Esophagus muscularis mucosa (tissue), 4 donors: ENCODE measurements at regions not wholly inside any gene's neighbourhood (a gene's known extent, or its start where the extent isn't known, plus 50 kb on each side); places are given as distances from the start of the nearest gene placed in this dataset.
"Not testable (repeated sequence)": the region's sequence is repeated elsewhere in the genome, so short reads cannot be mapped to it uniquely, and the experiment has no call there.

Experiments used
- DNase-seq: peaks from one replicate; pipeline ENCODE4 v3.0.0-alpha.2; 2017; ENCODE audit errors: extremely low spot score
- H3K27ac ChIP-seq, 4 donors: fragments of 200-600 bp; sonication (generic); replicated peaks in 1 of 4; 1 replicate in 3 of 4; 2 replicates in 1 of 4; pipeline ENCODE4 v1.5.1; 2016 to 2019; ENCODE audit warnings: mild to moderate bottlenecking in 1 of 4
- H3K27me3 ChIP-seq, 4 donors: fragments of 200-600 bp; sonication (generic); one replicate each; pipeline versions ENCODE4 v1.5.1 to v1.6.0; 2016 to 2019
- H3K36me3 ChIP-seq, 4 donors: fragments of 200-600 bp; sonication (generic); one replicate each; pipeline ENCODE4 v1.5.1; 2016 to 2019
- H3K4me1 ChIP-seq, 4 donors: fragments of 200-600 bp; sonication (generic); one replicate each; pipeline ENCODE4 v1.5.1; 2016 to 2019
- H3K4me3 ChIP-seq, 4 donors: fragments of 200-600 bp; sonication (generic); 1 replicate in 2 of 4; 2 replicates in 2 of 4; pipeline ENCODE4 v1.5.1; 2016 to 2019; ENCODE audit warnings: mild to moderate bottlenecking in 4 of 4, moderate library complexity in 1 of 4
- H3K9me3 ChIP-seq, 4 donors: fragments of 200-600 bp; sonication (generic); 1 replicate in 3 of 4; 2 replicates in 1 of 4; pipeline ENCODE4 v1.5.1; 2016 to 2019
- EP300 ChIP-seq: sonication (generic); formaldehyde crosslinking; IDR thresholded peaks from one replicate; pipeline ENCODE4 v1.6.1; 2017; ENCODE audit warnings: antibody characterized with exemption
- POLR2A ChIP-seq: fragments of 450-650 bp; IDR thresholded peaks from one replicate; pipeline ENCODE4 v1.6.1; 2017; ENCODE audit warnings: antibody characterized with exemption, moderate library complexity, mild to moderate bottlenecking, low read depth
- POLR2AphosphoS5 ChIP-seq, 2 donors: sonication (generic); formaldehyde crosslinking; IDR thresholded peaks; one replicate each; pipeline ENCODE4 v1.6.1; 2017; ENCODE audit warnings: antibody characterized with exemption in 2 of 2
- WGBS: methylation state at CpG from one replicate; pipeline ENCODE4 v1.1.5; 2018; 5-methylcytosine and 5-hydroxymethylcytosine counted together
- intact Hi-C: fragments of 100-400 bp; cut with DNase I; formaldehyde crosslinking; loops from one replicate; pipeline ENCODE4 v1.15.1; 2023
- TF ChIP-seq, protein P1 (sequence below), 3 experiments: fragments of 200-600 bp in 2 of 3; fragments of 450-650 bp in 1 of 3; sonication (generic) in 2 of 3; IDR thresholded peaks; one replicate each; pipeline ENCODE4 v1.5.1; 2017 to 2019; ENCODE audit warnings: antibody characterized with exemption in 3 of 3, mild to moderate bottlenecking in 2 of 3, moderate library complexity in 1 of 3

GRCh38 chr5:113742639-113743038 lies 229.1 kb downstream of the YTHDC2 start:
- no peak overlapping the region for H3K4me3 ChIP-seq
- H3K27ac ChIP-seq = no peak overlapping the region
- H3K27me3 ChIP-seq = no peaks in the 10 kb centered on the region
- peaks cover 0 to 28% (median 11%) of the 10 kb centered on the region in 4 donors for H3K4me1 ChIP-seq
- intact Hi-C loops = no loop called here
- TF ChIP-seq, protein P1, sequence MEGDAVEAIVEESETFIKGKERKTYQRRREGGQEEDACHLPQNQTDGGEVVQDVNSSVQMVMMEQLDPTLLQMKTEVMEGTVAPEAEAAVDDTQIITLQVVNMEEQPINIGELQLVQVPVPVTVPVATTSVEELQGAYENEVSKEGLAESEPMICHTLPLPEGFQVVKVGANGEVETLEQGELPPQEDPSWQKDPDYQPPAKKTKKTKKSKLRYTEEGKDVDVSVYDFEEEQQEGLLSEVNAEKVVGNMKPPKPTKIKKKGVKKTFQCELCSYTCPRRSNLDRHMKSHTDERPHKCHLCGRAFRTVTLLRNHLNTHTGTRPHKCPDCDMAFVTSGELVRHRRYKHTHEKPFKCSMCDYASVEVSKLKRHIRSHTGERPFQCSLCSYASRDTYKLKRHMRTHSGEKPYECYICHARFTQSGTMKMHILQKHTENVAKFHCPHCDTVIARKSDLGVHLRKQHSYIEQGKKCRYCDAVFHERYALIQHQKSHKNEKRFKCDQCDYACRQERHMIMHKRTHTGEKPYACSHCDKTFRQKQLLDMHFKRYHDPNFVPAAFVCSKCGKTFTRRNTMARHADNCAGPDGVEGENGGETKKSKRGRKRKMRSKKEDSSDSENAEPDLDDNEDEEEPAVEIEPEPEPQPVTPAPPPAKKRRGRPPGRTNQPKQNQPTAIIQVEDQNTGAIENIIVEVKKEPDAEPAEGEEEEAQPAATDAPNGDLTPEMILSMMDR (IDR thresholded peaks at IDR 0.05) = no peak
- TF ChIP-seq EP300 (no peak), POLR2A (no peak), POLR2AphosphoS5 (IDR thresholded peaks at IDR 0.05) (no peak)
- no peaks in the 10 kb centered on the region for H3K9me3 ChIP-seq
- 0% methylated on average over 1 of the region's 1 CpG for WGBS
- H3K36me3 ChIP-seq = no peaks in the 10 kb centered on the region
- DNase-seq = no peak

- peaks cover 0 to 10% (median 6%) of the 10 kb centered on the region in 4 donors for H3K4me1 ChIP-seq
- 77% methylated on average over 2 of the region's 2 CpGs for WGBS
These were observed 234.9 kb downstream of the YTHDC2 start for GRCh38 chr5:113748403-113748802.

DNA sequence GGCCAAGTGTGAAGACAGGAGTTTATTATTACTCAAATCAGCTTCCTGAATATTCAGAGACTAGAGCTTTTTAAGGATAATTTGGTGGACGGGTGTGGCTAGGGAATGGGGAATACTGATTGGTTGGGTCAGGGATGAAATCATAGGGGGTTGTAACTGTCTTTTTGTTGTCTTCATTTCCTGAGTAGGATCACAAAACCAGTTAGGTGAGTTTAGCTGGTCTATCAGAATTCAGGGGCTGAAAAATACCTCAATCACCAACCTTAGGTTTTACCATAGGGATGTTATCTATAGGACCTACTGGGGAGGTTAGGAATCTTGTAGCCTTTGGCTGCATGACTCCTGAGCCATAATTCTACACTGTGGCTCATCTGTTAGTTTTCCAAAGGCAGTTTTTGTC lies 235.8 kb downstream of the YTHDC2 start:
- Histone ChIP-seq H3K27ac (no peak overlapping the region), H3K36me3 (no peaks in the 10 kb centered on the region), H3K4me3 (no peak overlapping the region), H3K9me3 (no peaks in the 10 kb centered on the region), H3K4me1 (peaks cover 0 to 9% (median 5%) of the 10 kb centered on the region in 4 donors), H3K27me3 (no peaks in the 10 kb centered on the region)
- intact Hi-C loops = no loop called here
- no peak for DNase-seq
- TF ChIP-seq POLR2AphosphoS5 (IDR thresholded peaks at IDR 0.05) (no peak), POLR2A (no peak), EP300 (no peak)
- TF ChIP-seq, protein P1 (IDR thresholded peaks at IDR 0.05) = no peak
- whole genome bisulfite sequencing = 90% methylated on average over 1 of the region's 1 CpG

More at GRCh38 chr5:113748403-113748802, 234.9 kb downstream of the YTHDC2 start:
- H3K27ac ChIP-seq = no peak overlapping the region
- DNase-seq = no peak
- intact Hi-C loops = no loop called here
- no peak overlapping the region for H3K4me3 ChIP-seq
- H3K27me3 ChIP-seq = no peaks in the 10 kb centered on the region
- H3K36me3 ChIP-seq = no peaks in the 10 kb centered on the region
- no peaks in the 10 kb centered on the region for H3K9me3 ChIP-seq
- TF ChIP-seq, protein P1 (IDR thresholded peaks at IDR 0.05) = no peak
- TF ChIP-seq POLR2A (no peak), EP300 (no peak)

DNA sequence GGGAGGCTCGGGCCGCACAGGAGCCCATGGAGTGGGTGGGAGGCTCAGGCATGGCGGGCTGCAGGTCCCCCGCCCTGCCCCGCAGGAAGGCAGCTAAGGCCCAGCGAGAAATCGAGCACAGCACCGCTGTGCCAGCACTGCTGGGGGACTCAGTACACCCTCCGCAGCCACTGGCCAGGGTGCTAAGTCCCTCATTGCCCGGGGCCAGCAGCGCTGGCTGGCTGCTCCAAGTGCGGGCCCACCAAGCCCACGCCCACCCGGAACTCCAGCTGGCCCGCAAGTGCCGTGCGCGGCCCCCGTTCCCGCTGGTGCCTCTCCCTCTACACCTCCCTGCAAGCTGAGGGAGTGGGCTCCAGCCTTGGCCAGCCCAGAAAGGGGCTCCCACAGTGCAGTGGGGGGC lies 239.7 kb downstream of the YTHDC2 start:
- H3K4me3 ChIP-seq, H3K27ac ChIP-seq, H3K36me3 ChIP-seq, intact Hi-C loops, H3K27me3 ChIP-seq, H3K9me3 ChIP-seq: not testable (repeated sequence)
- DNase-seq = peak; percentile 31
- 96% methylated on average over 7 of the region's 20 CpGs for WGBS
- peaks cover 0 to 14% (median 11%) of the 10 kb centered on the region in 4 donors for H3K4me1 ChIP-seq

GRCh38 chr5:113755516-113755915 lies 242.0 kb downstream of the YTHDC2 start:
- peak; percentile 62 for DNase-seq
- Histone ChIP-seq H3K4me1 (peaks cover 0 to 14% (median 11%) of the 10 kb centered on the region in 4 donors), H3K4me3 (no peak overlapping the region), H3K9me3 (no peaks in the 10 kb centered on the region), H3K27ac (peak overlapping the region in 1 of 4 donors; percentile 13), H3K36me3 (no peaks in the 10 kb centered on the region), H3K27me3 (no peaks in the 10 kb centered on the region)
- TF ChIP-seq POLR2A = no peak
- TF ChIP-seq, protein P1 (IDR thresholded peaks at IDR 0.05) = no peak
- no peak for TF ChIP-seq EP300
- no peak for TF ChIP-seq POLR2AphosphoS5 (IDR thresholded peaks at IDR 0.05)
- intact Hi-C loops = no loop called here
- WGBS = 34% methylated on average over 3 of the region's 3 CpGs
